ENCODE measurements at regions not wholly inside any gene's neighbourhood (a gene's known extent, or its start where the extent isn't known, plus 50 kb on each side); places are given as distances from the start of the nearest gene placed in this dataset.
"Not testable (repeated sequence)": the region's sequence is repeated elsewhere in the genome, so short reads cannot be mapped to it uniquely, and the experiment has no call there.

- no peaks in the 10 kb centered on the region for H3K27me3 ChIP-seq (ENCODE audit: low read depth)
- no peaks in the 10 kb centered on the region; the same call in none of the 2 replicates for H3K4me1 ChIP-seq
- DNase-seq (ENCODE audit: low spot score in 2 of 2) = no peak
- no peaks in the 10 kb centered on the region for H3K36me3 ChIP-seq (replicated peaks)
- in situ Hi-C loops (cut with MboI; ENCODE audit: low sequenced_read_pairs) = no loop called here
- H3K9me3 ChIP-seq = no peaks in the 10 kb centered on the region
- H3K4me3 ChIP-seq = no peak overlapping the region
Measured at GRCh38 chr4:127018381-127018780, 614.4 kb upstream of the INTU start.

DNA sequence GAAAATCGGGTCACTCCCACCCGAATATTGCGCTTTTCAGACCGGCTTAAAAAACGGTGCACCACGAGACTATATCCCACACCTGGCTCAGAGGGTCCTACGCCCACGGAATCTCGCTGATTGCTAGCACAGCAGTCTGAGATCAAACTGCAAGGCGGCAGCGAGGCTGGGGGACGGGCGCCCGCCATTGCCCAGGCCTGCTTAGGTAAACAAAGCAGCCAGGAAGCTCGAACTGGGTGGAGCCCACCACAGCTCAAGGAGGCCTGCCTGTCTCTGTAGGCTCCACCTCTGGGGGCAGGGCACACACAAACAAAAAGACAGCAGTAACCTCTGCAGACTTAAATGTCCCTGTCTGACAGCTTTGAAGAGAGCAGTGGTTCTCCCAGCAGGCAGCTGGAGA lies 611.9 kb upstream of the INTU start:
- H3K9me3 ChIP-seq; H3K27me3 ChIP-seq (ENCODE audit: low read depth); DNase-seq (ENCODE audit: low spot score in 2 of 2); in situ Hi-C loops (cut with MboI; ENCODE audit: low sequenced_read_pairs); H3K4me1 ChIP-seq; H3K4me3 ChIP-seq; H3K36me3 ChIP-seq (replicated peaks): not testable (repeated sequence)

DNA sequence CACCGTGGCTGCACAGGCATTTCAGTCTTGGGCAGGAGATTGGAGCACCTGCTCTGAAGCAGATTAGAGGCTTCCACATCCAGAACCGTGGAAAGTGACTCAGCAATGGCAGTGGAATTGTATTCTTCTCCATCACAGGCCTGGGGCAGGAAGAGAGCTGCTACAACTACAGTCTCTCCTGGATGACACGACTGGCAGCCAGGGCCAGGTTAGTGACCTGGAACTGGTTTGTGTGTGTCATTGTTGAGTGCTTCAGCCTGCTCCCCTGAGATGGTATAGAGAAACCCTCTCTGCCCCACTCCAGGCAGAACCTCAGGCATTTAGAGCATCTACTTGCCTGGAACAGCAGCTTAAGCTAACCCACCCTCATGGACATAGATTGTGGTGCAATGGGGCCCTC lies 596.5 kb upstream of the INTU start:
- Histone ChIP-seq H3K36me3 (replicated peaks) (no peaks in the 10 kb centered on the region), H3K4me3 (no peak overlapping the region), H3K27me3 (ENCODE audit: low read depth) (no peaks in the 10 kb centered on the region), H3K4me1 (no peaks in the 10 kb centered on the region), H3K9me3 (no peaks in the 10 kb centered on the region)
- in situ Hi-C loops (cut with MboI; ENCODE audit: low sequenced_read_pairs) = no loop called here
- DNase-seq (ENCODE audit: low spot score in 2 of 2) = no peak

DNA sequence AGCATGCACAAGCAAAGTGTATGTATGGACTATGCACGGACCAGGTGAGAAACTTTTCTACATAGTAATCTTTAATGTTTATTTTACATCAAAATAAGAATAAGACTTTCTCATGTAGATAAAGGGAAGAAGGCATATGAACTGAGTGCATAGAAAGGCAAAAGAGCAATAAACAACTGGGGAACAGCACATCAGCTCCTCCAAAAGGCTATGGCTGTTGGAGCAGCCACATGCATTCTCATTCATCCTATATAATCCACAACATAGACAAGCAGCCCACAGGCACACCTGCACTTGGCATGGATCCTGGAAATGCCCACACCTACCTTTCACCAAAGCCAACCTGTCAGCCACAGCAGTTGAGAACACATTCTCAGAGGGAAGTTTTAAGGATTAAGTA lies 586.9 kb upstream of the INTU start:
- Histone ChIP-seq H3K4me1 (peaks cover 18% of the 10 kb centered on the region), H3K4me3 (no peak overlapping the region)
- in situ Hi-C loops (cut with MboI; ENCODE audit: low sequenced_read_pairs) = no loop called here

GRCh38 chr4:127047930-127048329 lies 584.8 kb upstream of the INTU start:
- Histone ChIP-seq H3K4me1 (peaks cover 18% of the 10 kb centered on the region), H3K36me3 (replicated peaks) (no peaks in the 10 kb centered on the region), H3K9me3 (no peaks in the 10 kb centered on the region; the same call in 1 of the 2 replicates), H3K4me3 (no peak overlapping the region), H3K27me3 (ENCODE audit: low read depth) (no peaks in the 10 kb centered on the region)
- no peak for DNase-seq (ENCODE audit: low spot score in 2 of 2)
- in situ Hi-C loops (cut with MboI; ENCODE audit: low sequenced_read_pairs) = no loop called here

More for the DNA sequence above, 586.9 kb upstream of the INTU start:
- Histone ChIP-seq H3K9me3 (no peaks in the 10 kb centered on the region; the same call in 1 of the 2 replicates), H3K27me3 (ENCODE audit: low read depth) (no peaks in the 10 kb centered on the region), H3K36me3 (replicated peaks) (no peaks in the 10 kb centered on the region)
- DNase-seq (ENCODE audit: low spot score in 2 of 2) = peak; percentile 32 to 45

DNA sequence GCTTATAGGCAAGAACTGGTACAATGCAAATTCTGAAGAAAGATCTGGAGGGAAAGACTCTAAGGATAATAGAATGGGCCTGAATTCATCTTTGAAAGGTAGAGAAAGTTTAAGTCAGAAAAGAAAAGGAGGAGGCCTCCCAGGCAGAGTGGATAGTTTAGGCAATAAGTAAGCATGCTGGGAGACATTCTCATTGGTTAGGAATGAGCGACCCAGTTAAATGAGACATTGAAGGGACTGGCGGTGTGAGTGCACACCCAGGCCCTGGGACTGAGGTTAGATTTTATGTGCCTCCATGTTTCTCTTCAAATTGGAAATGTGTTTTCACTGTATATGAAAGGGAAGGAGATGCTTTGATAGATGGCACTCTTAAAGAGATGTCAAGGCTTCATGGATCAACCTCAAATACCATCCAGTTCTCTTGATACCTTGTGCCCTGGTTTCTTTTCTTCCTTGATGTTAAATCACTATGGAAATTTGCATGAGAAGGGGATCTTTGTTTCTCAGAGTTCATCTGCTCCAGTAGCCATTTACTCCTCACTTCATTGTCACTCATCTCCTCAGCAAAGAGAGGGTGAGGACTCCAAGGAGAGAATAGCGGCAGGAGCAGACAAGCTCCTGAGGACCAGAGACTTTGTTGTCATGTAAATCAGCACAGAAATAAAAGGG lies 584.2 kb upstream of the INTU start:
- H3K9me3 ChIP-seq = no peaks in the 10 kb centered on the region; the same call in 1 of the 2 replicates
- in situ Hi-C loops (cut with MboI; ENCODE audit: low sequenced_read_pairs) = no loop called here
- no peaks in the 10 kb centered on the region for H3K36me3 ChIP-seq (replicated peaks)
- H3K4me3 ChIP-seq = no peak overlapping the region
- DNase-seq (ENCODE audit: low spot score in 2 of 2) = peak; percentile 30 to 55
- no peaks in the 10 kb centered on the region for H3K27me3 ChIP-seq (ENCODE audit: low read depth)
- H3K4me1 ChIP-seq = peaks cover 18% of the 10 kb centered on the region

DNA sequence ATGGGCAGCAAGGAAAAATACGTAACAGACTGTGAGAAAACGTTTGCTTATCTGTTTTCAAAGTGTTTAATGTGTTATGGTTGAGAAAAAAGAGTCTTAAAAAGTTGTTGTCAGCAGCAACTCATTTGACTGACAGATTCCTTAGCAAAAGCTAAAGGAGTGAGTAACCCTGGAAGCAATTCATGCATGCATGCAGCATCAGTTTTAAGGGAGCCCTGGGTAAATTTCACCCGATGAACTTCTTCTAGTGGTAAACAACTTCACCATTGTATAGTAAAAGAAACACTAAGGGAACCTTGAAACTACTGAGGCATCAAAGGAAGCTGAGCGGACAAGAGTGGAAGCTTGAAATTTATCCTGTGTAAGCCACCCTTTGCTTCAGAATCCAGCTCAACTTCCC lies 583.2 kb upstream of the INTU start:
- DNase-seq (ENCODE audit: low spot score in 2 of 2) = no peak
- in situ Hi-C loops (cut with MboI; ENCODE audit: low sequenced_read_pairs) = no loop called here
- no peaks in the 10 kb centered on the region; the same call in 1 of the 2 replicates for H3K9me3 ChIP-seq
- H3K4me3 ChIP-seq = no peak overlapping the region
- H3K36me3 ChIP-seq (replicated peaks) = no peaks in the 10 kb centered on the region
- H3K27me3 ChIP-seq (ENCODE audit: low read depth) = no peaks in the 10 kb centered on the region
- H3K4me1 ChIP-seq = peaks cover 18% of the 10 kb centered on the region

- Histone ChIP-seq H3K4me3 (no peak overlapping the region), H3K4me1 (peaks cover 13% of the 10 kb centered on the region), H3K27me3 (ENCODE audit: low read depth) (no peaks in the 10 kb centered on the region), H3K36me3 (replicated peaks) (no peaks in the 10 kb centered on the region), H3K9me3 (no peaks in the 10 kb centered on the region; the same call in 1 of the 2 replicates)
- in situ Hi-C loops (cut with MboI; ENCODE audit: low sequenced_read_pairs) = no loop called here
- DNase-seq (ENCODE audit: low spot score in 2 of 2) = no peak
Measured at GRCh38 chr4:127052742-127053141, 580.0 kb upstream of the INTU start.

DNA sequence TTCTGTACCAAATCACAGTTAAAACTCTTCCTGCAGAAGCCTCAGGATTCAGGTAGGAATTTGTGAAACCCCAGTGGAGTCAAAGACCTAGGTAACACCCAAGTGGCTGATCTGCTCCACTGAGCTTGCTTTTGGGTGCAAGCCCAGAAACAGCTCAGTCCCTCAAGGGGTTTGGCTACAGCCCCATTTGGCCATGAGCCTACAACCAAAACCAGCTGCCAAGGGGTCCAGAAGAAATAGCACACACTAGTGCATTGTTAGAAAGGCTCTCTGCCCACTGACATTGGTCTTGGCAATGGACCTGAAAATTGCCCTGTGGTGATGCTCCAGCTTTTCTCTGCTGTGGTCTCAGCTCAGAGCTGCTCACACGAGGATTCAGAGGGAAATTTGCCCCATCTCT lies 577.4 kb upstream of the INTU start:
- in situ Hi-C loops (cut with MboI; ENCODE audit: low sequenced_read_pairs) = no loop called here
- H3K4me1 ChIP-seq = no peaks in the 10 kb centered on the region
- no peaks in the 10 kb centered on the region for H3K27me3 ChIP-seq (ENCODE audit: low read depth)
- H3K9me3 ChIP-seq = no peaks in the 10 kb centered on the region; the same call in 1 of the 2 replicates
- no peaks in the 10 kb centered on the region for H3K36me3 ChIP-seq (replicated peaks)
- H3K4me3 ChIP-seq = no peak overlapping the region
- DNase-seq (ENCODE audit: low spot score in 2 of 2) = no peak

DNA sequence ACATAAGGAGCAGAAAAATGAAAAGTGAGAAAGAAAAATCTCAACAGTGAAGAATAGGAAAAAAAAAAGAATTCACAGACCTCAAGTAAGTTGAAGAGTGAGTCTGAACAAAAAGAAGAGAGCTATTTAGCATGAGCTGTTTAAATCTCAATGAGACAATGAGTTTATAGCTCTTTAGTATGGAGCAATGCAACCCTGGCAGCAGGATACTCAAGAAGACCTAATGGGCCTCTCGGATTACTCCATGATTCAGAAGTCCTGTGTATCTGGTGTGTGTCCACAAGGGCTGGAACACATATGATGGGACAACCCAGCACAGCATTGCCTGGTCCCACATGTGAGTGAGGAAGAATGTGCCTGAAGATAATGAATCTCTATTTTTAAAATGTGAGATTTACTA lies 563.1 kb upstream of the INTU start:
- H3K4me1 ChIP-seq = peaks cover 17% of the 10 kb centered on the region
- H3K9me3 ChIP-seq = no peaks in the 10 kb centered on the region
- in situ Hi-C loops (cut with MboI; ENCODE audit: low sequenced_read_pairs) = no loop called here
- no peaks in the 10 kb centered on the region for H3K36me3 ChIP-seq (replicated peaks)
- DNase-seq (ENCODE audit: low spot score in 2 of 2) = peak; percentile 28 to 67
- no peak overlapping the region for H3K4me3 ChIP-seq
- H3K27me3 ChIP-seq (ENCODE audit: low read depth) = no peaks in the 10 kb centered on the region

- no peak for DNase-seq (ENCODE audit: low spot score in 2 of 2)
- in situ Hi-C loops (cut with MboI; ENCODE audit: low sequenced_read_pairs) = no loop called here
- peaks cover 17% of the 10 kb centered on the region for H3K4me1 ChIP-seq
Measured at GRCh38 chr4:127071443-127071842, 561.3 kb upstream of the INTU start.

DNA sequence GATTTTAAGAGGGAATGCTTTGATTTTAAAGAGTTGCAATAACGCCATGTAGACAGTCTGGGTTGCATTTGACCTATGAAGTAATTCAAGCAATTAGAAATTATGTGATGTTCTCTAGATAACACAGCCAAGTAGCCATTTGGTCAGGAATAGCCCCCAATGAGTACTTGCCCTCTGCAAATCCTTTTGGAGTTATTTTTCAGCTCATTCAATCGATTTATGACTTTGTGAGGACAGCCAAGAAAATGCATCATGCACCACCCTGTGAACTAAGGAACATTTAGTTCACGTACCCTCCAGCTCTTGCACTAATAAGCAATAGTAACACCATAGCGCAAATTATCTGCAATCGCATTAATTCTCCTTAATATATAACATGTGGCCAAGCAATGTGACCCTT lies 552.6 kb upstream of the INTU start:
- in situ Hi-C loops (cut with MboI; ENCODE audit: low sequenced_read_pairs) = no loop called here
- Histone ChIP-seq H3K27me3 (ENCODE audit: low read depth) (no peaks in the 10 kb centered on the region), H3K4me3 (no peak overlapping the region), H3K9me3 (no peaks in the 10 kb centered on the region), H3K36me3 (replicated peaks) (no peaks in the 10 kb centered on the region), H3K4me1 (peaks cover 3% of the 10 kb centered on the region; the same call in 1 of the 2 replicates)
- no peak for DNase-seq (ENCODE audit: low spot score in 2 of 2)

More at GRCh38 chr4:127071443-127071842, 561.3 kb upstream of the INTU start:
- H3K4me3 ChIP-seq = no peak overlapping the region
- H3K36me3 ChIP-seq (replicated peaks) = no peaks in the 10 kb centered on the region
- H3K27me3 ChIP-seq (ENCODE audit: low read depth) = no peaks in the 10 kb centered on the region
- no peaks in the 10 kb centered on the region for H3K9me3 ChIP-seq

DNA sequence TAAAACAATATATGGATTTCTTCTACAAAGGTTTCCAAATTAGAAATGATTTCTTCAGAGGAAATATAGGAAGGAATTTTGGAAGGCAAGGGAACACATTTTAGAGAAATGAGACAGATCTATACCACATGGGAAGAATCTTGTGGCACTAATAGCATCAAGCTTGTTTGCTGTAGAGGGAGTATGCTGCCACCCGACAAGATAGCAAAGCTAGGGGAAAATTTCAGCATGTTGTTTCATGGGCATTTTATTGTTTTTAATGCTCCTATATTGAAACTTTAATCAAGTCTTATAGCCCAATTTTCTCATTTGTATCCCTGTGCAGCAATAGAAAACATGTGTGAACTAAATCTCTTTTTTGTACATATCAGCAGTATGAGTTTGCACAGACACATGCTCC lies 551.7 kb upstream of the INTU start:
- H3K4me1 ChIP-seq = peaks cover 3% of the 10 kb centered on the region; the same call in 1 of the 2 replicates
- H3K27me3 ChIP-seq (ENCODE audit: low read depth) = no peaks in the 10 kb centered on the region
- H3K4me3 ChIP-seq = no peak overlapping the region
- DNase-seq (ENCODE audit: low spot score in 2 of 2) = no peak
- H3K36me3 ChIP-seq (replicated peaks) = no peaks in the 10 kb centered on the region
- no peaks in the 10 kb centered on the region for H3K9me3 ChIP-seq
- in situ Hi-C loops (cut with MboI; ENCODE audit: low sequenced_read_pairs) = no loop called here

DNA sequence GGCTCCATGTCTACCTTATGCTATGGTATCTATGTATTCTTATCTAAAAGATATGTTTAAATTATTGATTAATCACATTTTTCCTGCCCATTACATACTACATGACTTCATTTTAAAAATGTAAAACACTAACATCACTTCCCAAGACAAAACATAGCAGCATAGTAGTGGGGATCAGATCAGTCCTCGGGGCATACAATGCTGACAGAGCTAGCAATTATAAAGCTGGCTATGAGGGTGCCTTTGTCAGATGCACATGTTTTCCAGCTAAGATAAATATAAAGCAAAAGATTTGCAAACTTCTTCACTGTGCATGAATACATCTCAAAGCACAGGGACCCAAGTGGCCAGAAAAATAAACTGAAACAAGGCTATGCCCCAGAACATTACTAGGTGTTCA lies 549.8 kb upstream of the INTU start:
- Histone ChIP-seq H3K9me3 (no peaks in the 10 kb centered on the region), H3K4me3 (no peak overlapping the region), H3K4me1 (peaks cover 3% of the 10 kb centered on the region; the same call in 1 of the 2 replicates), H3K36me3 (replicated peaks) (no peaks in the 10 kb centered on the region), H3K27me3 (ENCODE audit: low read depth) (no peaks in the 10 kb centered on the region)
- DNase-seq (ENCODE audit: low spot score in 2 of 2) = no peak
- in situ Hi-C loops (cut with MboI; ENCODE audit: low sequenced_read_pairs) = no loop called here

DNA sequence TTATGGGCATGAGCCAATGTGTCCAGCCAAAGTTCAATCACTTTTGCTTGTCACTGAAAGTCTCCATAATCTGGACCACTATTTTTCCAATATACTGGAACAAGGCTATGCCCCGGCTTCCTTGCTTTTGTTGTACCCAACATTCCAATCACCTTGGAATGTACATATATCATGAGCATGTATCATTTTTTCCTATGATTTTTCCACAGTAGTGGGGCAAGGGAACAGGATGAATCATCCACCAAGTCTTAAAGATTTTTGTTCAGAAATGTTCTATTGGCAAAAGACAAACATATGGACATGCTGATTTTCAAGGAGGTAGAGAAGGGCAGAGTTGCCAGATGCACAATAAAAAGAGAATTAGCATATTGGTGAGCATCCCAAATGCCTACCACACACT lies 548.1 kb upstream of the INTU start:
- no peaks in the 10 kb centered on the region for H3K36me3 ChIP-seq (replicated peaks)
- in situ Hi-C loops (cut with MboI; ENCODE audit: low sequenced_read_pairs) = no loop called here

More for the DNA sequence above, 548.1 kb upstream of the INTU start:
- no peak overlapping the region for H3K4me3 ChIP-seq
- DNase-seq (ENCODE audit: low spot score in 2 of 2) = no peak
- H3K27me3 ChIP-seq (ENCODE audit: low read depth) = no peaks in the 10 kb centered on the region
- H3K9me3 ChIP-seq = no peaks in the 10 kb centered on the region
- peaks cover 3% of the 10 kb centered on the region; the same call in 1 of the 2 replicates for H3K4me1 ChIP-seq
